ENCODE measurements at regions not wholly inside any gene's neighbourhood (a gene's known extent, or its start where the extent isn't known, plus 50 kb on each side); places are given as distances from the start of the nearest gene placed in this dataset.

DNA sequence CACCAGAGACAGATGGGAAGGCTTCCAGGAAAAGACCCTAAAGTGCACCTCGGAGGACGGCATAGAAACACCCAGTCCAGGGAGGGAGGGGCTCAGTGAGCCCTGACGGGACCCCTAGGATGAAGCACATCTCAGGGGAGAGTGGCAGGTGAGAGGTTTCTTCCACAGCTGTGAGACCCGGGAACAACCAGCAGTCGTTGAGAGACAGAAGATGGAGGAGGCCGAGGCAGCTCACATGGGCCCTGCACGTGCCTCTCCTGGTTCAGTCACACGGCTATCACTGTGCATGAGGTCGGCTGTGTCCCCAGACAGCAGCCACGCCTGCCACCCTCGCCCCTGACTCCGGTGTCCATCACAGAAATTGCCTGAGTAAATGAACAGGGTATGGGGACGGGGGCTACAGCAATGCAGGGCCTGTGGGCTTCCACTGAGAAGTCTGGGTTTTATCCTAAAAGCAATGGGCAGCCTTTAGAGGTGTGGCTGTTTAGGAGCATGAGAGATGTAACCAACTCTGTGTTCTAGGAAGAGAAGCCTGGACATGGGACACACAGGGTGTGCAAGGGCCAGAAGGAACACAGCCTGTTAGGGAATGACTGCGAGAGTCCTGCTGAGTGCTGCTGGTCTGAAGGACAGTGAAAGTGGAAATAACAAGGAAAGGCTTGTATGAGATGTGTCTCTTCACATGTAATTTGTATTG, 102.0 kb downstream of the TMEM18 start:
- no peak for DNase-seq (ENCODE audit: low spot score)

GRCh38 chr2:573805-574392, 103.3 kb downstream of the TMEM18 start:
- DNase-seq (ENCODE audit: low spot score) = no peak

DNA sequence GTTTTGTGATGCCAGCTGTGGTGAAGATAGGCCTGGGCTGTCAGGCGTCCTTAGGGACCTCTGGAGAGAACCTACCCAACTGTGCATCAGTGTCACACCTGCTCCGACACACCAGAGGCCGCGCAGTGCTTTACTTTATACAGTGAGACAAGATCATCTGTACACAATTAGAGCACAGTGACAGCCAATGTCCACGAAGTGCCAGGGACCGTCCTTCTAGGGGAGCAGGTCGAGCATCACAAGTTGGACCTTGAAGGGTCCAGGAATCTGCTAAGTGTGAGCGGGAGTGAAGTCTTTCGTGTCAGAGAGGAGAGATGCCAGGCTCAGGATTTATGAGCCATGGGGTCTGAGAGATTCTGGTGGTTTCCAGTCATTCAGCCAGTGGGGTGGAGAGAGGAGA, 104.2 kb downstream of the TMEM18 start:
- no peak for DNase-seq (ENCODE audit: low spot score)

- DNase-seq (ENCODE audit: low spot score) = no peak
Measured at GRCh38 chr2:569681-570080, 107.5 kb downstream of the TMEM18 start.

GRCh38 chr2:568639-569235, 108.5 kb downstream of the TMEM18 start:
- DNase-seq (ENCODE audit: low spot score) = no peak

- no peak for DNase-seq (ENCODE audit: low spot score)
Measured at GRCh38 chr2:567865-568638, 109.2 kb downstream of the TMEM18 start.

DNA sequence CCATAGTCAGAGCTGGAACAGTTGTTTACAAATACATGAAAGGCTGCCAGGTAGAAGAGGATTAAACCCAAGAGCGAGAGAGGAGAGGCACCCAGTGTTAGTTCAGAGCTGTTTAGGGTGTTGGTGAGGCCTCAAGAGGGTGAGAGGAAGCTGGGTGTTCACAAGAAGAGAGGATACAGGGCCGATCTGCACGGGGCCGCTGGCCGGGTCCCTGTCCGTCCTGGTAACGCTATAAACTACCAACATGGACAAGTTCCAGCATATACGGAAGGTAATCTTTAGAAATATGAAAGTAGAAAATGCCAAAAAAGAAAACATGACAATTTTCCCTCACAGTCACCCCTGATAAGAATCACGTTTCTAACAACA, 109.7 kb downstream of the TMEM18 start:
- no peak for DNase-seq (ENCODE audit: low spot score)

- no peak for DNase-seq (ENCODE audit: low spot score)
Measured at GRCh38 chr2:566379-567313, 110.6 kb downstream of the TMEM18 start.

GRCh38 chr2:564471-565181, 112.6 kb downstream of the TMEM18 start:
- no peak for DNase-seq (ENCODE audit: low spot score)

GRCh38 chr2:563512-563911, 113.7 kb downstream of the TMEM18 start:
- no peak for DNase-seq (ENCODE audit: low spot score)

DNA sequence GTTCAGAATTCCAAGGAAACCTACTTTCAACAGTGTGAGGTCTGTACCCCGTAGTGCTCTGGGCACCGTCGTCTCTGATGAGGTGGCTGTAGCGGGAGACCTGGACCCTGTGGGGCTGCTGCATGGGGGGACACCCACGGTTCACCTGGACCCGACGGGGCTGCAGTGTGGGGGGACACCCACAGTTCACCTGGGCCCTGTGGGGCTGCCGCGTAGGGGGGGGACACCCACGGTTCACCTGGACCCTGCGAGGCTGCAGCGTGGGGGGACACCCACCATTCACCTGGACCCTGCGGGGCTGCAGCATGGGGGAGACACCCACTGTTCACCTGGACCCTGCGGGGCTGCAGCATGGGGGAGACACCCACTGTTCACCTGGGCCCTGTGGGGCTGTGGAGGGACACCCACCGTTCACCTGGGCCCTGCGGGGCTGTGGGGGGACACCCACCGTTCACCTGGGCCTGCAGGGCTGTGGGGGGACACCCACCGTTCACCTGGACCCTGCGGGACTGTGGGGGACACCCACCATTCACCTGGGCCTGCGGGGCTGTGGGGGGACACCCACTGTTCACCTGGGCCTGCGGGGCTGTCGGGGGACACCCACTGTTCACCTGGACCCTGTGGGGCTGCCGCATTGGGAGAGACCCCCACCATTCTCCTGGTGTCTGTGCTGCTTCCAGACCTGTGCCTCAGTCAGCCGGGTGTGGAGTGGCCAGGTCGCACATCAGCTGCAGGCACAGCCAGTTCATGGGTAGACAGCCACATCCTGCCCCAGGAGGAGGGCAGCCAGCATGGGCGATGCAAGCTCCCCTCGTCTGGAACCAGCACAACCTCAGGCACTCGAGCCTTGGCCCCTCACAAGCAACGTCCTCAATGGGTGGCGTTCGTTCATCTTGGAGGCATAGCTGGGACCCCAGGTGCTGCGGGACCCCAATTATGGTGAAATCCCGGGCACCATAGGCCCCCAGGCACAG, 114.5 kb downstream of the TMEM18 start:
- DNase-seq (ENCODE audit: low spot score) = no peak

- peak; percentile 3 for DNase-seq (ENCODE audit: low spot score)
Measured at GRCh38 chr2:558879-559278, 118.3 kb downstream of the TMEM18 start.

DNA sequence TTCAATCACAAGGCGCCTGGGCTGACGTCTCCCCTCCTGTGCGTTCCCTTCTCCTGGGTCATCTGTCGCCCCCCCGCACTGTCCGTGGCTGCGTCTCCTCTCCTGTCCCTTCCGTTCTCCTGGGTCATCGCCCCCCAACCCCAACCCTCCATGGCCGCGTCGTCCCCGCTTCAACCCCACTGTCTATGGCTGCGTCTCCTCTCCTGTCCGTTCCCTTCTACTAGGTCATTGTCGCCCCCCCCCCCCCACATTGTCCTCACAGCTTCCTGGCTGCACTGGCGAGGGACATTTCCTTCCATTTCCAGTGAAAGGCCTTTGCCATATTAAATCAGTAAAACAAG, 118.9 kb downstream of the TMEM18 start:
- no peak for DNase-seq (ENCODE audit: low spot score)

GRCh38 chr2:557635-558301, 119.4 kb downstream of the TMEM18 start:
- no peak for DNase-seq (ENCODE audit: low spot score)

DNA sequence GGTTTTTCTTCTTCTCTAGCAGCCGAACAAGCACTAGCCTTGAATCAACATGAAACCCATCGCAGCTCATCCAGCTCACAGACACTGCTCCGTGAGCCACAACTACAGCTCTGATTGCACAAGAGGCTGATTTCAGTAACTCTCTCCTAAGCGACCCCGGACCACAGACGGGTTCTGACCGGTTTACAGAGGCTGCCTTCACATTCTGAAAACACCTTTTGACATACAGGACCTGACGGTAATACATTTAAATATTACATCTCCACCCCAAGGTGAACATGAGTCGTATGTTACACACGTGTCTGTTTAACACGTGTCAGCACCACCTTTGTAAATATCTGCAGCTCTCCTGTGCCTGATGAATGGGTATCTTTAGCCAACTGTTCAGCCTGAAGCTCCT, 120.7 kb downstream of the TMEM18 start:
- no peak for DNase-seq (ENCODE audit: low spot score)

- DNase-seq (ENCODE audit: low spot score) = no peak
Measured at GRCh38 chr2:555164-555922, 121.9 kb downstream of the TMEM18 start.

- no peak for DNase-seq (ENCODE audit: low spot score)
Measured at GRCh38 chr2:554444-554843, 122.8 kb downstream of the TMEM18 start.

DNA sequence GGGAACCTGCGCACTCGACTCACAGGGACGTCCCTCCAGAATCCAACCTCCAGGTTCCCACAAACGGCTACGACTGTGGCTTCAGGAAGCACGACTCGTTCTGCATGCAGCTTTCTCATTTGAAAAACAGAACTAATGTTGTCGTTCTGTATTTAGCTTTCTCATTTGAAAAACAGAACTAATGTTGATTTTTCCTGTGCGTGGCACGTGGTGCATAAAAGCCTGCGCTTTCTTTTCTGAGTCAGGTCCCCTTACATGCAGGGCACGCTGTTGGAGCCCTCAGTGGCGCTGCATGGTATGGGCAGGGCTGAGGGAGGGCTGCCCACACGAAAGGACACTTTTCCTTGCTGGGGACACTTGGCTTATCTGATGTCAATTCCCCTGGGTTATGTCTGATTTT, 124.3 kb downstream of the TMEM18 start:
- no peak for DNase-seq (ENCODE audit: low spot score)
